NCI-H146 (cell line): ENCODE measurements at regions not wholly inside any gene's neighbourhood (a gene's known extent, or its start where the extent isn't known, plus 50 kb on each side); places are given as distances from the start of the nearest gene placed in this dataset.
A peak's percentile ranks its signal among the peaks of the same experiment; 100 is the strongest.
"Not testable (repeated sequence)": the region's sequence is repeated elsewhere in the genome, so short reads cannot be mapped to it uniquely, and the experiment has no call there.

ENCODE experiments used
- DNase-seq: peaks from one replicate; lab custom pipeline; 2025; lab: John Stamatoyannopoulos, UW

DNA sequence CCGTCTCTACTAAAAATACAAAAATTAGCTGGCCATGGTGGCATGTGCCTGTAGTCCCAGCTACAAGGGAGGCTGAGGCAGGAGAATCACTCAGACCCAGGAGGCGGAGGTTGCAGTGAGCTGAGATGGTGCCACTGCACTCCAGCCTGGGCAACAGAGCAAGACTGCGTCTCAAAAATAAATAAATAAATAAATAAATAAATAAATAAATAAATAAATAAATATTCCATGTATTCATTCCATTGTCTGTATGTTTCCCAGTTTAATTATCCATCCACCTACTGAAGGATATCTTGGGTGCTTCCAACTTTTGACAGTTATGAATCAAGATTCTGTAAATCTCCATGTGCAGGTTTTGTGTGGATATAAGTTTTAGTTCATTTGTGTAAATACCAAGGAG lies 397.4 kb upstream of the SLC35B3 start:
- DNase-seq, result not testable (repeated sequence)

DNA sequence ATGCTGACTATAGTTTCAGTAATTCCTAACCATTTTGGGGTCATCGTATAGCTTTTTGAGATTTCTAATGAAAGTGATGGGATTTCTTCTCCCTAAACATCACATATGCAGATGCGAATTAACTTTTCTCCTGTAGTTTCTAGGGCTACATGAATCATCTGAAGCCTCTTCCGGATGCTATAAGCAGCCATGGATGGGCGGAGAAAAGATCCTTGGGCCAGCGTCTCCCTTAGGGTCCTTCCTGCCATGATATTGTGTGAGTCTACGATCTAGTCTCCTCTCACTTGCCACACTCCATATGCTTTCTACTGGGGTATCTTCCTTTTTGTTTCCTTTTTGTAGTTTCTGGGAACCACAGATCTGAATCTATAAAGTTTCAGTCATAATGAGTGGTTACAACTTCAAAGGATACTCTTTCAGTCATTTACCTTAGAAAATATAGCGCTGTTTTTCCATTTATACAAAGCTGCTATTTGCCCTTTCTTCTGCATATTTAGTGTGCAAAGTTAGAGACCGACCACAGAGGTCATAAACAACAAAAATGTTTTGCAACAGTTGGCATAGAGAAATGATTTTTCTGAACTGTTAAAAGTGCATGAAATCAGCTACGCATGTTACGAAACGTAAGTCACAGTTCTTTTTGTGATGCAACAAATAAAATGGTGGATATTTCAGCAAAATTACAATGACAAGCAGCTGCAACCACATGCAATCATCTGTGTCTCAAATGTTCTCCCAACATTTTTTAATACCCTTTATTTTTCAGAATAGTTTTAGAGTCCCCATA lies 396.2 kb upstream of the SLC35B3 start:
- no peak for DNase-seq

GRCh38 chr6:8830794-8831193 lies 395.4 kb upstream of the SLC35B3 start:
- peak; percentile 3 for DNase-seq

GRCh38 chr6:8829796-8830195 lies 394.5 kb upstream of the SLC35B3 start:
- DNase-seq, result no peak

DNA sequence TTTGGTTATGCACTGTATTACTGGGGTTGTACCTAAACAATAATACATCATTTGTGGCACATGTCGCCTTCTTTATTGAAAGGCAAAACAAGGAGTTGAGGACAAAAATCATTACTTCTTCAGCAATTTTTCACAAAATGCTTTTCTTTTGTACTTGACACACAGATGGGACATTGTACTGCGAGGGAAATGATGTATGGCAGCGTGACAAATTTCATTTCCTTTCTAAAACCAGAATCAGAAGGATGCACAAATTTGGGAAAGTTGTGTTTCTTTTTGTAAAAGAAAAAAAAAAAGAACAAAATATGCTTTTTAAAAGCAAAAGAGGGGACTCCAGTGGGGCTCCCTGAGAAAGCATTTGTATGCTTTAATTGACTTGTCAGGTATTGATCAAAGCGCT lies 394.0 kb upstream of the SLC35B3 start:
- no peak for DNase-seq

DNA sequence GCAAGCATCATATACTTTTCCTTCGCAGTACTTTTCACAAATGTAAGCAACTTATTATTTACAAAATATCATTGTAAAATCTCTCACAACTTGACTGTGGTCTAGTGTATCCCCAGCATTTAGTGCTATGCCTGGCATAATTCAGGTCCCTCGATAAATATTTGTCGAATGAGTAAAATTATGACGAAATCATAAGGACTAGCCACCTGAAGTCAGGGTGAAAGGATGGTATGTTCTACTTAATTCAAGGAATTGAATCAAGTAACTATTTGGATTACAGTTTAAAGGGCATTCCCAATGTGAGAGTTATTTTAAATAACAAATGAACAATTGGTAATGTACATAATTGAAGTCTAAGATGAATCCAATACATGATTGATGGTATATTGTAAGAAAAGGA lies 393.0 kb upstream of the SLC35B3 start:
- DNase-seq, result no peak

DNA sequence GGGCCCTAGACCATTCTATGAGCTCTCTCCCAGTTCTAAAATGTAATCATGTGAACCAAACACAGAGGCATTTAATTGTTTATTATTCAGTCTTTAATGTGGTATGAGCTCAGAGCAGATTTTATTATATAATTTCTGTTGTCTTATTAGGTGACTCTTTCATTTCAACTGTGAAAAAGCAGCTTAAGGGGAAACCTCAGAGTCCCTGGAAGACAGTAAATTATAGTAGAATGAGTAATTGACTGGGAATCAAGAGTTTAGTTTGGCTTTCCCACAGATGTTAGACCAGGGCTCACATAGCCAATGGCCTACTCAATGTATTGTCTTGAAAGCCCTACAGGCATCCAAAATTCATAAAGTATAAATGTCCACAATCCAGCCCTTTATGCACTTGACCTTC lies 390.4 kb upstream of the SLC35B3 start:
- DNase-seq, result no peak

DNA sequence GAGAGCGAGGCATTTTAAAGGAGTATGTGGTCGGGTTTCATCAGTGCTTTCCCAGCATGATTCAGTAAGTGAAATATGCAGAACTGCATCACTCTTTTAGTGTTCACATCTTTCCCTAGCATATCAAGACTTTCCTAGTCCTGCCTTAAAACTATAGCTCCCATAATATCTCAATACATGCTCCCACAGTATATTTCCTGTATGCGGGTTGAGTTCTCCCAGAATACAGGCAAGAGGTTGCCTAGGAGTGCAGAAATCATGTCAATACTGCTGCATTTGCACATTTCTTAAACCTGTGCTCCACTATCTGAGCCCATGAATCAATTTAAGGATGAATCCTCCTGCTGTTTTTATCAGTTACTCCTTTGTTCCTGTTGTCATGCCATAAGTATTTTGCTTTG lies 386.6 kb upstream of the SLC35B3 start:
- no peak for DNase-seq

DNA sequence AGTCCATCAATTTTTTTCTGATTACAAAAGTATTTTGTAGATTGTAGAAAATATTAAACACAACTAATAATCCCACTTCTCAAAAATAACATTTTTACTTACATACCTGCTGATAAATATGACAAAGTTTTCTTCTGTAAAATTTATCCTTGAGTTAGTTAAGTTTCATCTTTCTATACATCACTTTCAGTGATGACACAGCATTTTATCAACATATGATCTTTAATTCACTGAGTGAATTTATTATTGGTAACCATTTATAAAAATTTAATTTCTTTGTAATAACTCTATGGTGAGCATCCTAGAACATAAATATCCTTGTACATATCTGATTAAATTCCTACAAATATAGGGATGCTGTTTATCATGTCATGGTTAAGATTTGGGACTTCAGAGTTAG lies 385.0 kb upstream of the SLC35B3 start:
- DNase-seq, result no peak

GRCh38 chr6:8819446-8819845 lies 384.1 kb upstream of the SLC35B3 start:
- no peak for DNase-seq

- DNase-seq, result no peak
Observed at GRCh38 chr6:8814440-8815000, 379.2 kb upstream of the SLC35B3 start.

- DNase-seq, result no peak
Observed at GRCh38 chr6:8810325-8810724, 375.0 kb upstream of the SLC35B3 start.

- no peak for DNase-seq
Observed at GRCh38 chr6:8809662-8810061, 374.3 kb upstream of the SLC35B3 start.

DNA sequence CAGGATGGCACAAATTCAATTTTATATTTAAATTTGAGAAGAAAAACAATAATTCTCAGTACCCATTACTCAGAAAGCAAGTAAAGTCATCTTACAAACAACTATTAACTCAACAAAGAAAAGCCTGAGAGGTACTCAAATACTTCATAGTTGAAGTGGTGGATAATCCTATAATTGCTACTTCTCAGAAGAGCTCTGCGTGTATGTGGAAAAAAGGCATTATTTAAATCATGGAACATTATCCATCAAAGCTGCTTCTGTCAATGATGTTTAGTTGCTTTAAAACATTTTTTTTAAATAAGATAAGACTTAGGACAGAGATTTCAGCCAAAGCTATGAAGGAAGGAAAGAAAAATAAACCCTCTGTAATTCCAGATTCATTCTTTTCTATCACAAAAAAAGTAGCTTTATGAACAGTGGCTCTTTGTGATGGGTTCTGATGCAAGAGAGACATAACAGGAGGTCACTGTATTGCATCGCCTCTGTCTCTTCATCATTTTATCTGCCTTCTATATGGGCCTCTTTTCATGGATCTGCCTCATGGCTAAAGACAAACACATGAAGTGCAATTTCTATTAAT lies 367.9 kb upstream of the SLC35B3 start:
- no peak for DNase-seq

DNA sequence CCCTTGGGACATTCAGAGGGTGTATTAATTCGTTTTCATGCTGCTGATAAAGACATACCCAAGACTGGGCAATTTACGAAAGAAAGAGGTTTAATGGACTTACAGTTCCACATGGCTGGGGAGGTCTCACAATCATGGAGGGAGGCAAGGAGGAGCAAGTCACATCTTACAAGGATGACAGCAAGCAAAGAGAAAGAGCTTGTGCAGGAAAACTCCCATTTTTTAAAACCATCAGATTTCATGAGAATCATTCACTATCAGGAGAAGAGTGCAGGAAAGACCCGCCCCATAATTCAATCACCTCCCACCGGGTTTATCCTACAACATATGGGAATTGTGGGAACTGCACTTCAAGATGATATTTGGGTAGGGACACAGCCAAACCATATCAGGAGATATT lies 367.1 kb upstream of the SLC35B3 start:
- DNase-seq, result not testable (repeated sequence)

GRCh38 chr6:8794420-8794819 lies 359.1 kb upstream of the SLC35B3 start:
- DNase-seq, result no peak

DNA sequence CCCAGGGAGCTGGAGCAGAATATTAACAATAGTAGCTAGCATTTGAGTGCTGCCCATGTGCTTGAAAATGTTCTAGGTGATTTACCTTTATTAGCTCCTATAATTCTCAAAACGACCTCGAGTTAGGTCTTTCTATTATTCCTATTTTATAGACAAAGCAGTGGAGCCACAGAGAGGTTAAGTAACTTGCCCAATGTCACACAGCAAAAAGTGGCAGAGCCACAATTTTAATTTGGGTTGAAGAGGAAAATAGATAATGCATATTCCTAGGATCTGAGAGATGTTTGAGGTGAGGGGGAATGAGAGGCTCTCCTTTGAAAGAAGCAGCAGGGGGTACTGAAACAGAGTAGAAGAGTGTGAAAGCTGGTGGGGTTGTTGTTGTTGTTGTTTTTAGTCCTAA lies 354.5 kb upstream of the SLC35B3 start:
- DNase-seq, result no peak

GRCh38 chr6:8785223-8785622 lies 349.9 kb upstream of the SLC35B3 start:
- no peak for DNase-seq

- DNase-seq, result no peak
Observed at GRCh38 chr6:8783191-8783590, 347.8 kb upstream of the SLC35B3 start.

DNA sequence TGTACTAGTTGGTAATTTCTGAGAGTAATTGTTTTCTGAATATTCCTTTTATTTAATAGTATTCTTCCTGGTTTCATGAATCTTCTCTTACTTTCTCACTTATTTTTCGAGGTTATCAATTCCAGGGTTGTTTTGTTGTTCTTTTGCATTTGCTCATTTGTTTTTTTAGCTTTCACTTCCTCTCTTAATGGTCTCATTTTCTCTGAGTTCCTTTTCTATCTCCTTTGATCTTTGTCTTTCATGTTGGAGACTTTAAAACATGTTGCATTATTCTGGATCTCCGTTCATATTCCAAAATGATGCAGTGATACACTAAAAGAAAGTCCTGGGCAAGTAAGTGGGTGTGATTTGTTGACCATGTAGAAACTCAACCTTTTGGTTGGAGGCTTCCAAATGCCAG lies 345.3 kb upstream of the SLC35B3 start:
- DNase-seq, result no peak

- DNase-seq, result no peak
Observed at GRCh38 chr6:8764733-8765132, 329.4 kb upstream of the SLC35B3 start.

GRCh38 chr6:8760951-8761350 lies 325.6 kb upstream of the SLC35B3 start:
- no peak for DNase-seq

DNA sequence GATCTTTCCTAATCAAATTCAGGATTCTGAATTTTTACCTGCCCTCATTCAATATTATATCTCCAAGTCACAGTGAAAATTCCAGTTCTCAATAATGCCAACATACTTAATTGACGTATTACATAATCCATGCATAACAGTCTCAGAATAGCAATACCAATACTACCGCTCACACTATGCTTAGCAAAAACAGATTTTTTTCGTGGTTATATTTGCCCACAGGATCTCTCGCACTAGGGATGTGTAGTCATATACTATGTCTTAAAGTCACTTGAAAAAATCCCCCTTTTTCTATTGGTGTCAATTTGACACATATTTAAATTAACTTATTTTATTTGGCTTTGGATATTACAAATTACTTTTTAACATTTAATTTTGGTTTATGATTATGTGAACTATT lies 323.1 kb upstream of the SLC35B3 start:
- DNase-seq, result no peak

DNA sequence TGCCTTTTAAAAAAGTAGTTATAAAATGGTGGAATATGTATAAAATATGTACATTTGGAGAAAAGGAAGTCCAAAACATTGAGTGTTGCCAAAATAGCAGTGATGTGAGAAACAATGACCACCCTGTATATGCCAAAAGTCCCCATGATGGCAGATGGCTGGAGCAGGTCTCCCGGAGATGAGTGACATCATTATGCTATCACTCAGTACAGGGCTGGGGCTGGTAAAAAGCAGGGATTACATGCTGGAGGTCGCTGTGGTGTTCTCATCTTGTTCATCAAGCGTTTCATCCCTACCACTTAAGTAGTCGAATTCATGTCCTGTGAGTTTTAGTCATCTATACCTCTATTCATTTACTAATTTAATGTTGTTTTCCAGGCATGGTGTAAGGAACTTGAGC lies 315.3 kb upstream of the SLC35B3 start:
- DNase-seq, result no peak
